Amniotic stem cell (primary cell): ENCODE measurements at regions not wholly inside any gene's neighbourhood (a gene's known extent, or its start where the extent isn't known, plus 50 kb on each side); places are given as distances from the start of the nearest gene placed in this dataset.

Experiments used
- DNase-seq: peaks from one replicate; lab custom pipeline; 2025; lab: John Stamatoyannopoulos, UW

- DNase-seq, result no peak
Observed at GRCh38 chr14:34348592-34348991, 113.4 kb downstream of the SPTSSA start.

GRCh38 chr14:34347683-34348082, 114.4 kb downstream of the SPTSSA start:
- DNase-seq, result no peak

- DNase-seq, result no peak
Observed at GRCh38 chr14:34345718-34346465, 116.1 kb downstream of the SPTSSA start.

GRCh38 chr14:34344318-34344717, 117.7 kb downstream of the SPTSSA start:
- DNase-seq, result no peak

- DNase-seq, result no peak
Observed at GRCh38 chr14:34340025-34340625, 121.9 kb downstream of the SPTSSA start.

GRCh38 chr14:34338056-34338455, 124.0 kb downstream of the SPTSSA start:
- no peak for DNase-seq

GRCh38 chr14:34336501-34336900, 125.5 kb downstream of the SPTSSA start:
- DNase-seq, result no peak

- DNase-seq, result no peak
Observed at GRCh38 chr14:34335968-34336367, 126.1 kb downstream of the SPTSSA start.

- DNase-seq, result no peak
Observed at GRCh38 chr14:34334329-34334728, 127.7 kb downstream of the SPTSSA start.

GRCh38 chr14:34331728-34332623, 130.1 kb downstream of the SPTSSA start:
- no peak for DNase-seq

GRCh38 chr14:34330846-34331245, 131.2 kb downstream of the SPTSSA start:
- DNase-seq, result no peak

- no peak for DNase-seq
Observed at GRCh38 chr14:34329301-34329700, 132.7 kb downstream of the SPTSSA start.

- DNase-seq, result no peak
Observed at GRCh38 chr14:34328178-34328577, 133.9 kb downstream of the SPTSSA start.

GRCh38 chr14:34325493-34325892, 136.5 kb downstream of the SPTSSA start:
- DNase-seq, result no peak

- DNase-seq, result no peak
Observed at GRCh38 chr14:34324363-34324795, 137.7 kb downstream of the SPTSSA start.

- no peak for DNase-seq
Observed at GRCh38 chr14:34322940-34323418, 139.1 kb downstream of the SPTSSA start.

- no peak for DNase-seq
Observed at GRCh38 chr14:34319140-34319539, 142.9 kb downstream of the SPTSSA start.

GRCh38 chr14:34318014-34318413, 144.0 kb downstream of the SPTSSA start:
- no peak for DNase-seq

- no peak for DNase-seq
Observed at GRCh38 chr14:34310724-34311123, 151.3 kb downstream of the SPTSSA start.

- no peak for DNase-seq
Observed at GRCh38 chr14:34303811-34304210, 158.2 kb downstream of the SPTSSA start.

- no peak for DNase-seq
Observed at GRCh38 chr14:34302654-34303053, 159.4 kb downstream of the SPTSSA start.

- no peak for DNase-seq
Observed at GRCh38 chr14:34300882-34301734, 160.9 kb downstream of the SPTSSA start.
